Neuronal stem cell (in vitro differentiated cells): ENCODE measurements at regions not wholly inside any gene's neighbourhood (a gene's known extent, or its start where the extent isn't known, plus 50 kb on each side); places are given as distances from the start of the nearest gene placed in this dataset.
A peak's percentile ranks its signal among the peaks of the same experiment; 100 is the strongest.

Experiments used
- DNase-seq: peaks from one replicate; pipeline ENCODE4 v3.0.0-alpha.2; 2013; ENCODE audit warnings: low spot score
- H2AFZ ChIP-seq: one replicate; pipeline ENCODE4 v1.6.1; 2013; ENCODE audit warnings: mild to moderate bottlenecking, low read length, inconsistent platforms
- H2AK5ac ChIP-seq: 2 replicates; pipeline ENCODE4 v1.6.1; 2013; ENCODE audit warnings: low read depth, mild to moderate bottlenecking, inconsistent platforms, low read length, moderate library complexity, mixed read lengths
- H2BK120ac ChIP-seq: 2 replicates; pipeline ENCODE4 v1.6.1; 2013; ENCODE audit warnings: low read depth, mild to moderate bottlenecking, inconsistent platforms, low read length, moderate library complexity, mixed read lengths
- H2BK12ac ChIP-seq: one replicate; pipeline ENCODE4 v1.6.1; 2013; ENCODE audit warnings: low read length, inconsistent platforms
- H2BK15ac ChIP-seq: 2 replicates; pipeline ENCODE4 v1.6.1; 2013; ENCODE audit warnings: mild to moderate bottlenecking, low read length, inconsistent platforms, mixed read lengths
- H2BK5ac ChIP-seq: one replicate; pipeline ENCODE4 v1.6.1; 2013; ENCODE audit warnings: inconsistent platforms, mild to moderate bottlenecking, low read length, moderate library complexity
- H3K14ac ChIP-seq: one replicate; pipeline ENCODE4 v1.6.1; 2013; ENCODE audit warnings: low read length, inconsistent platforms
- H3K18ac ChIP-seq: 2 replicates; pipeline ENCODE4 v1.6.1; 2013; ENCODE audit warnings: low read length, inconsistent platforms
- H3K23ac ChIP-seq: 2 replicates; pipeline ENCODE4 v1.6.1; 2013; ENCODE audit warnings: low read depth, mild to moderate bottlenecking, mixed read lengths, low read length, inconsistent platforms; ENCODE audit not compliant: poor library complexity
- H3K27ac ChIP-seq: replicated peaks from 3 replicates; pipeline ENCODE4 v1.5.1; 2013; ENCODE audit warnings: low read length, inconsistent platforms
- H3K27me3 ChIP-seq, 3 experiments: 2 replicates each; pipeline ENCODE4 v1.6.1; 2013; ENCODE audit warnings: low read length in 3 of 3, mild to moderate bottlenecking in 2 of 3, inconsistent platforms in 1 of 3, low read depth in 1 of 3, mixed read lengths in 1 of 3, moderate library complexity in 1 of 3; ENCODE audit not compliant: control insufficient read depth in 3 of 3, insufficient read depth in 3 of 3
- H3K36me3 ChIP-seq, 2 donors: replicated peaks in 1 of 2; 2 replicates each; pipeline ENCODE4 v1.6.1; 2013; ENCODE audit warnings: low read length in 2 of 2; ENCODE audit not compliant: control insufficient read depth in 2 of 2, insufficient read depth in 2 of 2
- H3K4ac ChIP-seq: 2 replicates; pipeline ENCODE4 v1.6.1; 2013; ENCODE audit warnings: inconsistent platforms, mild to moderate bottlenecking, low read length, moderate library complexity
- H3K4me1 ChIP-seq, 2 donors: 1 replicate in 1 of 2; 2 replicates in 1 of 2; pipeline ENCODE4 v1.6.1; 2013; ENCODE audit warnings: low read length in 2 of 2, low read depth in 1 of 2; ENCODE audit not compliant: control insufficient read depth in 2 of 2, insufficient read depth in 1 of 2
- H3K4me2 ChIP-seq: one replicate; pipeline ENCODE4 v1.6.1; 2013; ENCODE audit warnings: mild to moderate bottlenecking, low read length, inconsistent platforms; ENCODE audit not compliant: insufficient read depth, poor library complexity, severe bottlenecking
- H3K4me3 ChIP-seq, 2 donors: 2 replicates each; pipeline ENCODE4 v1.5.1; 2013; ENCODE audit warnings: low read length in 2 of 2, mild to moderate bottlenecking in 2 of 2, inconsistent platforms in 1 of 2, moderate library complexity in 1 of 2
- H3K79me1 ChIP-seq: one replicate; pipeline ENCODE4 v1.6.1; 2013; ENCODE audit warnings: low read depth, mild to moderate bottlenecking, inconsistent platforms, low read length, moderate library complexity
- H3K9ac ChIP-seq: one replicate; pipeline ENCODE4 v1.6.1; 2013; ENCODE audit warnings: mild to moderate bottlenecking, low read depth, low read length, inconsistent platforms; ENCODE audit not compliant: poor library complexity
- H3K9me3 ChIP-seq, 2 donors: replicated peaks in 1 of 2; 2 replicates each; pipeline versions ENCODE3 to v1.6.1; 2013; ENCODE audit warnings: low read length in 2 of 2, mild to moderate bottlenecking in 2 of 2, inconsistent platforms in 1 of 2, low read depth in 1 of 2, mixed read lengths in 1 of 2, moderate library complexity in 1 of 2; ENCODE audit not compliant: control insufficient read depth in 2 of 2, insufficient read depth in 1 of 2
- H4K8ac ChIP-seq: one replicate; pipeline ENCODE4 v1.6.1; 2013; ENCODE audit warnings: low read depth, mild to moderate bottlenecking, inconsistent platforms, low read length, moderate library complexity
- H4K91ac ChIP-seq: one replicate; pipeline ENCODE4 v1.6.1; 2013; ENCODE audit warnings: low read length, low read depth, mild to moderate bottlenecking, inconsistent platforms; ENCODE audit not compliant: poor library complexity
- WGBS, 2 donors: extraction: QIAGEN DNeasy Blood & Tissue Kit; methylation state at CpG; one replicate each; pipeline ENCODE4 v1.1.7; 2013; ENCODE audit warnings: missing lambda C conversion rate in 2 of 2, mixed read lengths in 1 of 2; ENCODE audit not compliant: insufficient read length in 2 of 2, insufficient replicate concordance in 1 of 2; ENCODE audit errors: extremely low coverage in 2 of 2; 5-methylcytosine and 5-hydroxymethylcytosine counted together

- H3K4me3 ChIP-seq: no peak overlapping the region
- H2BK5ac ChIP-seq: no peak overlapping the region
- H3K79me1 ChIP-seq: no peaks in the 10 kb centered on the region
- H2AFZ ChIP-seq: no peak overlapping the region
- no peak overlapping the region for H3K9ac ChIP-seq
- WGBS, 2 donors: no CpG with 5 or more reads among the region's 8 CpGs
- H3K4me1 ChIP-seq: no peaks in the 10 kb centered on the region
- no peak overlapping the region for H2AK5ac ChIP-seq
- no peak overlapping the region for H4K8ac ChIP-seq
- no peak overlapping the region for H2BK120ac ChIP-seq
- H2BK12ac ChIP-seq: no peak overlapping the region
- no peak for DNase-seq
- no peak overlapping the region for H3K4ac ChIP-seq
- H3K36me3 ChIP-seq: no peaks in the 10 kb centered on the region
- H3K18ac ChIP-seq: no peak overlapping the region
- no peak overlapping the region for H2BK15ac ChIP-seq
- no peaks in the 10 kb centered on the region for H3K9me3 ChIP-seq
- H4K91ac ChIP-seq: no peak overlapping the region
- no peak overlapping the region for H3K14ac ChIP-seq
- H3K4me2 ChIP-seq: no peak overlapping the region
- H3K27ac ChIP-seq: no peak overlapping the region
- no peak overlapping the region for H3K23ac ChIP-seq
- H3K27me3 ChIP-seq: no peaks in the 10 kb centered on the region
Observed at GRCh38 chr16:54687043-54687899, 243.4 kb upstream of the IRX5 start.

- H3K9ac ChIP-seq: no peak overlapping the region
- no peak overlapping the region for H4K8ac ChIP-seq
- H3K9me3 ChIP-seq: no peaks in the 10 kb centered on the region
- no peak overlapping the region for H2BK5ac ChIP-seq
- no peaks in the 10 kb centered on the region for H3K79me1 ChIP-seq
- H3K36me3 ChIP-seq: no peaks in the 10 kb centered on the region
- H4K91ac ChIP-seq: no peak overlapping the region
- DNase-seq: no peak
- no peak overlapping the region for H3K23ac ChIP-seq
- H3K14ac ChIP-seq: no peak overlapping the region
- H2AFZ ChIP-seq: no peak overlapping the region
- H3K4me3 ChIP-seq: no peak overlapping the region
- H2BK15ac ChIP-seq: no peak overlapping the region
- H2AK5ac ChIP-seq: no peak overlapping the region
- no peak overlapping the region for H2BK120ac ChIP-seq
- H3K27me3 ChIP-seq: no peaks in the 10 kb centered on the region
- no peak overlapping the region for H3K4ac ChIP-seq
- H3K4me2 ChIP-seq: no peak overlapping the region
- H3K4me1 ChIP-seq: no peaks in the 10 kb centered on the region
- no peak overlapping the region for H3K27ac ChIP-seq
- H3K18ac ChIP-seq: no peak overlapping the region
- H2BK12ac ChIP-seq: no peak overlapping the region
Observed at GRCh38 chr16:54685682-54686081, 245.0 kb upstream of the IRX5 start.

GRCh38 chr16:54679531-54679930 is 251.1 kb upstream of the IRX5 start:
- peak overlapping the region; percentile 24 for H3K9ac ChIP-seq
- H3K4ac ChIP-seq: no peak overlapping the region
- no peaks in the 10 kb centered on the region for H3K79me1 ChIP-seq
- H3K18ac ChIP-seq: no peak overlapping the region
- peaks cover 0 to 7% (median 0%) of the 10 kb centered on the region in 3 experiments for H3K27me3 ChIP-seq
- no peaks in the 10 kb centered on the region for H3K9me3 ChIP-seq
- H3K14ac ChIP-seq: no peak overlapping the region
- H3K36me3 ChIP-seq: no peaks in the 10 kb centered on the region
- no peaks in the 10 kb centered on the region for H3K4me1 ChIP-seq
- no peak overlapping the region for H3K4me2 ChIP-seq
- no peak for DNase-seq
- H4K8ac ChIP-seq: no peak overlapping the region
- no peak overlapping the region for H3K23ac ChIP-seq
- no peak overlapping the region for H4K91ac ChIP-seq
- no peak overlapping the region for H2BK12ac ChIP-seq
- H2AFZ ChIP-seq: no peak overlapping the region
- no peak overlapping the region for H2BK15ac ChIP-seq
- H3K4me3 ChIP-seq: no peak overlapping the region
- no peak overlapping the region for H3K27ac ChIP-seq
- 100% methylated on average over 1 of the region's 4 CpGs; no CpG with 5 or more reads in 1 of the 2 donors for WGBS, 2 donors
- no peak overlapping the region for H2AK5ac ChIP-seq
- H2BK5ac ChIP-seq: no peak overlapping the region
- no peak overlapping the region for H2BK120ac ChIP-seq

GRCh38 chr16:54677308-54677950 is 253.2 kb upstream of the IRX5 start:
- no peak overlapping the region for H4K8ac ChIP-seq
- H2BK5ac ChIP-seq: no peak overlapping the region
- H2BK120ac ChIP-seq: no peak overlapping the region
- H2BK12ac ChIP-seq: no peak overlapping the region
- H3K14ac ChIP-seq: no peak overlapping the region
- H3K18ac ChIP-seq: no peak overlapping the region
- no CpG with 5 or more reads among the region's 6 CpGs for WGBS, 2 donors
- H3K79me1 ChIP-seq: no peaks in the 10 kb centered on the region
- no peak overlapping the region for H2AK5ac ChIP-seq
- H3K4me1 ChIP-seq: no peaks in the 10 kb centered on the region
- no peak overlapping the region for H3K4me3 ChIP-seq
- H2BK15ac ChIP-seq: no peak overlapping the region
- peaks cover 0 to 7% (median 0%) of the 10 kb centered on the region in 3 experiments for H3K27me3 ChIP-seq
- no peaks in the 10 kb centered on the region for H3K9me3 ChIP-seq
- no peak overlapping the region for H3K9ac ChIP-seq
- no peak for DNase-seq
- H4K91ac ChIP-seq: no peak overlapping the region
- no peak overlapping the region for H2AFZ ChIP-seq
- no peak overlapping the region for H3K23ac ChIP-seq
- H3K4me2 ChIP-seq: no peak overlapping the region
- H3K36me3 ChIP-seq: no peaks in the 10 kb centered on the region
- no peak overlapping the region for H3K4ac ChIP-seq
- H3K27ac ChIP-seq: no peak overlapping the region
